ENCODE measurements at regions not wholly inside any gene's neighbourhood (a gene's known extent, or its start where the extent isn't known, plus 50 kb on each side); places are given as distances from the start of the nearest gene placed in this dataset.
A peak's percentile ranks its signal among the peaks of the same experiment; 100 is the strongest.
"Not testable (repeated sequence)": the region's sequence is repeated elsewhere in the genome, so short reads cannot be mapped to it uniquely, and the experiment has no call there.

GRCh38 chr12:13367973-13368372, 171.4 kb downstream of the EMP1 start:
- DNase-seq (ENCODE audit: low read depth in 2 of 3, low spot score in 2 of 3), result no peak

- DNase-seq (ENCODE audit: low read depth in 2 of 3, low spot score in 2 of 3), result no peak
Observed at GRCh38 chr12:13365748-13366366, 169.3 kb downstream of the EMP1 start.

- DNase-seq (ENCODE audit: low read depth in 2 of 3, low spot score in 2 of 3), result peak in 1 of 3 experiments; percentile 26
Observed at GRCh38 chr12:13362260-13362841, 165.8 kb downstream of the EMP1 start.

GRCh38 chr12:13359636-13360035, 163.1 kb downstream of the EMP1 start:
- DNase-seq (ENCODE audit: low read depth in 2 of 3, low spot score in 2 of 3), result no peak

GRCh38 chr12:13358391-13358905, 161.9 kb downstream of the EMP1 start:
- no peak for DNase-seq (ENCODE audit: low read depth in 2 of 3, low spot score in 2 of 3)

- no peak for DNase-seq (ENCODE audit: low read depth in 2 of 3, low spot score in 2 of 3)
Observed at GRCh38 chr12:13350946-13351345, 154.4 kb downstream of the EMP1 start.

GRCh38 chr12:13350381-13350780, 153.9 kb downstream of the EMP1 start:
- no peak for DNase-seq (ENCODE audit: low read depth in 2 of 3, low spot score in 2 of 3)

GRCh38 chr12:13348464-13348863, 151.9 kb downstream of the EMP1 start:
- DNase-seq (ENCODE audit: low read depth in 2 of 3, low spot score in 2 of 3), result no peak

- DNase-seq (ENCODE audit: low read depth in 2 of 3, low spot score in 2 of 3), result peak in 2 of 3 experiments; percentile 32 to 33
Observed at GRCh38 chr12:13347241-13348043, 150.9 kb downstream of the EMP1 start.

- no peak for DNase-seq (ENCODE audit: low read depth in 2 of 3, low spot score in 2 of 3)
Observed at GRCh38 chr12:13345722-13346121, 149.2 kb downstream of the EMP1 start.

GRCh38 chr12:13343375-13343774, 146.8 kb downstream of the EMP1 start:
- DNase-seq (ENCODE audit: low read depth in 2 of 3, low spot score in 2 of 3), result no peak

- no peak for DNase-seq (ENCODE audit: low read depth in 2 of 3, low spot score in 2 of 3)
Observed at GRCh38 chr12:13342971-13343370, 146.4 kb downstream of the EMP1 start.

- DNase-seq (ENCODE audit: low read depth in 2 of 3, low spot score in 2 of 3), result no peak
Observed at GRCh38 chr12:13340149-13340548, 143.6 kb downstream of the EMP1 start.

GRCh38 chr12:13339538-13339937, 143.0 kb downstream of the EMP1 start:
- no peak for DNase-seq (ENCODE audit: low read depth in 2 of 3, low spot score in 2 of 3)

- no peak for DNase-seq (ENCODE audit: low read depth in 2 of 3, low spot score in 2 of 3)
Observed at GRCh38 chr12:13339091-13339490, 142.6 kb downstream of the EMP1 start.

GRCh38 chr12:13337791-13338190, 141.3 kb downstream of the EMP1 start:
- no peak for DNase-seq (ENCODE audit: low read depth in 2 of 3, low spot score in 2 of 3)

GRCh38 chr12:13336216-13336615, 139.7 kb downstream of the EMP1 start:
- DNase-seq (ENCODE audit: low read depth in 2 of 3, low spot score in 2 of 3), result no peak

GRCh38 chr12:13328535-13328934, 132.0 kb downstream of the EMP1 start:
- no peak for DNase-seq (ENCODE audit: low read depth in 2 of 3, low spot score in 2 of 3)

- DNase-seq (ENCODE audit: low read depth in 2 of 3, low spot score in 2 of 3), result no peak
Observed at GRCh38 chr12:13326076-13326475, 129.6 kb downstream of the EMP1 start.

GRCh38 chr12:13325037-13325436, 128.5 kb downstream of the EMP1 start:
- DNase-seq (ENCODE audit: low read depth in 2 of 3, low spot score in 2 of 3), result not testable (repeated sequence)

GRCh38 chr12:13318231-13319015, 121.9 kb downstream of the EMP1 start:
- DNase-seq (ENCODE audit: low read depth in 2 of 3, low spot score in 2 of 3), result no peak
